ENCODE measurements at regions not wholly inside any gene's neighbourhood (a gene's known extent, or its start where the extent isn't known, plus 50 kb on each side); places are given as distances from the start of the nearest gene placed in this dataset.

GRCh38 chr4:157781361-157781760, 391.5 kb downstream of the GASK1B start:
- TF ChIP-seq CTCF (IDR thresholded peaks at IDR 0.05) (no peak), POLR2A (IDR thresholded peaks at IDR 0.05) (no peak)
